ENCODE measurements at regions not wholly inside any gene's neighbourhood (a gene's known extent, or its start where the extent isn't known, plus 50 kb on each side); places are given as distances from the start of the nearest gene placed in this dataset.

DNA sequence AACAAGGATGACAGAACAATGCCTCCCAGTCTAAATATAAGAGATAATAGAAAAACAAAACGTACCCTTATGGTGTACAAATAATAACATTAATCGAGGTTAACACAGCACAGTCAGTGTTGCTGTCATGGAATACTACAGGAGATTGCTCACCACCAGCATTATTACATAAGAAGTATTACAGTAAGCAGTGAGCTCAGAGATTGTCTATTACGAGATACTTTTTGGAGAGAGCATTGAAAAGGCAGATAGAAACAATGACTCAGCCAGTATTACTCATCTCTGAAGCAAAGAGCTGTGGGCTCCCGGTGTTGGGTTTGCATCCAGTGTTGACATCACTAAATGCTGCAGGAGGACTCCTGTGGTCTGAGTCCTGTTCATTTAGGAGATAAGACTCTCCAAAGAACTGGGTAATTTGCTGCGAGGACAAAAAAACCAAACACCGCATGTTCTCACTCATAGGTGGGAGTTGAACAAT, 191.9 kb upstream of the SEMA6A start:
- Histone ChIP-seq H4K91ac (ENCODE audit: insufficient read length, low read depth, low read length) (no peak overlapping the region), H2BK15ac (ENCODE audit: low read depth, low read length) (no peak overlapping the region), H2BK5ac (ENCODE audit: insufficient read length, low read length) (no peak overlapping the region), H2BK20ac (ENCODE audit: low read depth, low read length, poor library complexity, severe bottlenecking) (no peak overlapping the region), H3K79me2 (ENCODE audit: insufficient read depth, low read length) (no peaks in the 10 kb centered on the region), H3K18ac (ENCODE audit: insufficient read length, low read depth, low read length) (no peak overlapping the region), H3K9ac (ENCODE audit: extremely low read depth, insufficient read length, low read length) (no peak overlapping the region), H3K27me3 (ENCODE audit: insufficient read depth, low read length) (no peaks in the 10 kb centered on the region), H3K56ac (ENCODE audit: insufficient read length, low read depth, low read length) (no peak overlapping the region), H3K79me1 (ENCODE audit: insufficient read depth, low read depth, low read length, poor library complexity, severe bottlenecking) (no peaks in the 10 kb centered on the region), H2BK120ac (ENCODE audit: low read depth, low read length, poor library complexity, severe bottlenecking) (no peak overlapping the region), H3K23ac (ENCODE audit: insufficient read length, low read depth, low read length) (no peak overlapping the region), H3K27ac (ENCODE audit: insufficient read length, low read depth, low read length) (no peak overlapping the region), H3K14ac (ENCODE audit: insufficient read depth, low read length) (no peak overlapping the region), H3T11ph (ENCODE audit: low read length) (no peak overlapping the region), H3K4me2 (ENCODE audit: insufficient read depth, insufficient read length, low read length) (no peak overlapping the region), H3K4ac (ENCODE audit: low read depth, low read length) (no peak overlapping the region), H3K4me1 (ENCODE audit: insufficient read depth, low read length) (peaks cover 7% of the 10 kb centered on the region), H2AFZ (ENCODE audit: low read length) (no peak overlapping the region), H2BK12ac (ENCODE audit: insufficient read length, low read depth, low read length) (no peak overlapping the region), H3K9me3 (ENCODE audit: control insufficient read depth, low read depth, low read length) (no peaks in the 10 kb centered on the region), H4K8ac (replicated peaks; ENCODE audit: insufficient read length, low read depth, low read length) (no peak overlapping the region), H2AK5ac (ENCODE audit: insufficient read length, low read length) (no peak overlapping the region), H3K23me2 (ENCODE audit: insufficient read length, low read depth, low read length, poor library complexity, severe bottlenecking) (no peaks in the 10 kb centered on the region), H4K5ac (ENCODE audit: insufficient read length, low read depth, low read length) (no peak overlapping the region), H4K20me1 (ENCODE audit: control insufficient read depth, insufficient read depth, insufficient read length) (no peaks in the 10 kb centered on the region)
- DNase-seq = no peak
- no peaks in the 10 kb centered on the region for H3K27me3 Mint-ChIP-seq (ENCODE audit: low read depth)
- no peaks in the 10 kb centered on the region; a peak in 1 of 5 replicates for H3K9me3 Mint-ChIP-seq
- no peaks in the 10 kb centered on the region for H3K36me3 Mint-ChIP-seq (ENCODE audit: insufficient read depth in 1 of 3, low read depth in 3 of 3)
- H3K4me3 Mint-ChIP-seq = no peak overlapping the region
- H3K4me1 Mint-ChIP-seq = peaks cover 27 to 39% of the 10 kb centered on the region in 2 experiments
- TF ChIP-seq, protein P1, sequence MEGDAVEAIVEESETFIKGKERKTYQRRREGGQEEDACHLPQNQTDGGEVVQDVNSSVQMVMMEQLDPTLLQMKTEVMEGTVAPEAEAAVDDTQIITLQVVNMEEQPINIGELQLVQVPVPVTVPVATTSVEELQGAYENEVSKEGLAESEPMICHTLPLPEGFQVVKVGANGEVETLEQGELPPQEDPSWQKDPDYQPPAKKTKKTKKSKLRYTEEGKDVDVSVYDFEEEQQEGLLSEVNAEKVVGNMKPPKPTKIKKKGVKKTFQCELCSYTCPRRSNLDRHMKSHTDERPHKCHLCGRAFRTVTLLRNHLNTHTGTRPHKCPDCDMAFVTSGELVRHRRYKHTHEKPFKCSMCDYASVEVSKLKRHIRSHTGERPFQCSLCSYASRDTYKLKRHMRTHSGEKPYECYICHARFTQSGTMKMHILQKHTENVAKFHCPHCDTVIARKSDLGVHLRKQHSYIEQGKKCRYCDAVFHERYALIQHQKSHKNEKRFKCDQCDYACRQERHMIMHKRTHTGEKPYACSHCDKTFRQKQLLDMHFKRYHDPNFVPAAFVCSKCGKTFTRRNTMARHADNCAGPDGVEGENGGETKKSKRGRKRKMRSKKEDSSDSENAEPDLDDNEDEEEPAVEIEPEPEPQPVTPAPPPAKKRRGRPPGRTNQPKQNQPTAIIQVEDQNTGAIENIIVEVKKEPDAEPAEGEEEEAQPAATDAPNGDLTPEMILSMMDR (conservative IDR thresholded peaks at IDR 0.05) = no peak
- no CpG with 5 or more reads among the region's 6 CpGs for WGBS (ENCODE audit: extremely low coverage, insufficient read length, low lambda C conversion rate)
- peak overlapping the region in 2 of 3 experiments; percentile 51 to 55; a peak in 1 of 7 replicates for H3K27ac Mint-ChIP-seq
